ENCODE measurements at regions not wholly inside any gene's neighbourhood (a gene's known extent, or its start where the extent isn't known, plus 50 kb on each side); places are given as distances from the start of the nearest gene placed in this dataset.

DNA sequence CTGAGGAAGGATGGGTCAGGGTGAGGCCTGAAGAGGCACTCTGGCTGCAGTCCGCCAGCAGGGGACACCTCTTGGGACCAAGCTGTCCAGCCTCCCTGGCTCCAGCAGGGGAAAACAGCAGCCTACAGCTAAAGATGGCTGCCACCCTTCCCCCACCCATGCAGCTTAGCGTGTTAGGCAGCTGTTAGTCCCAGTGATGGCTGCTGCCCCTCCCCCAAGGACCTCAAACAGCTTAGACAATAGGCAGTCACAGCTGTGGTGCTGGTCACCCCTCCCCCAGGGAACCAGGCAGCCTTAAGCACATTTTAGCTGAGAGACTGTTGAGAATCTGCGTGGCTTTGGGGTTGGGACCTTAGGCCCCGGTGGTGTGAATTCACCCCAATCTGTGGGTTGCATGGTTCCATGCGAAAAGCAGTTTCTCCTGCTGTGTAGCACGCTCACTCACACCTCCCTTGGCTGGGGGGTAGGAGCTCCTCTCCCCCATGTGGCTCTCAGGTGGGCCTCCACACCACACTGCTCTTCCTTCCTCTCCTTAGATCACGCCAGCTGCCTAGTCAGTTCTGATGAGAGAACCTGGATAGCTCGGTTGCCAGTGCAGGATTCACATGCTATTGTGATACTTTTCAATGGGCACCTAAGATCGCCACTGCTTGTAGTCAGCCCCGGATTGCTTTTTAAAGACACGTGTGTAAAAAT, 140.5 kb upstream of the CADPS start (continued):
- TF ChIP-seq PRDM15 (CRISPR knock-in tag; IDR thresholded peaks at IDR 0.05): no peak
- TF ChIP-seq ATF6 (CRISPR knock-in tag; IDR thresholded peaks at IDR 0.05): no peak
- TF ChIP-seq, protein P1, sequence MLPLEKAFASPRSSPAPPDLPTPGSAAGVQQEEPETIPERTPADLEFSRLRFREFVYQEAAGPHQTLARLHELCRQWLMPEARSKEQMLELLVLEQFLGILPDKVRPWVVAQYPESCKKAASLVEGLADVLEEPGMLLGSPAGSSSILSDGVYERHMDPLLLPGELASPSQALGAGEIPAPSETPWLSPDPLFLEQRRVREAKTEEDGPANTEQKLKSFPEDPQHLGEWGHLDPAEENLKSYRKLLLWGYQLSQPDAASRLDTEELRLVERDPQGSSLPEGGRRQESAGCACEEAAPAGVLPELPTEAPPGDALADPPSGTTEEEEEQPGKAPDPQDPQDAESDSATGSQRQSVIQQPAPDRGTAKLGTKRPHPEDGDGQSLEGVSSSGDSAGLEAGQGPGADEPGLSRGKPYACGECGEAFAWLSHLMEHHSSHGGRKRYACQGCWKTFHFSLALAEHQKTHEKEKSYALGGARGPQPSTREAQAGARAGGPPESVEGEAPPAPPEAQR (CRISPR knock-in tag; IDR thresholded peaks at IDR 0.05): no peak
- TF ChIP-seq, protein P2, sequence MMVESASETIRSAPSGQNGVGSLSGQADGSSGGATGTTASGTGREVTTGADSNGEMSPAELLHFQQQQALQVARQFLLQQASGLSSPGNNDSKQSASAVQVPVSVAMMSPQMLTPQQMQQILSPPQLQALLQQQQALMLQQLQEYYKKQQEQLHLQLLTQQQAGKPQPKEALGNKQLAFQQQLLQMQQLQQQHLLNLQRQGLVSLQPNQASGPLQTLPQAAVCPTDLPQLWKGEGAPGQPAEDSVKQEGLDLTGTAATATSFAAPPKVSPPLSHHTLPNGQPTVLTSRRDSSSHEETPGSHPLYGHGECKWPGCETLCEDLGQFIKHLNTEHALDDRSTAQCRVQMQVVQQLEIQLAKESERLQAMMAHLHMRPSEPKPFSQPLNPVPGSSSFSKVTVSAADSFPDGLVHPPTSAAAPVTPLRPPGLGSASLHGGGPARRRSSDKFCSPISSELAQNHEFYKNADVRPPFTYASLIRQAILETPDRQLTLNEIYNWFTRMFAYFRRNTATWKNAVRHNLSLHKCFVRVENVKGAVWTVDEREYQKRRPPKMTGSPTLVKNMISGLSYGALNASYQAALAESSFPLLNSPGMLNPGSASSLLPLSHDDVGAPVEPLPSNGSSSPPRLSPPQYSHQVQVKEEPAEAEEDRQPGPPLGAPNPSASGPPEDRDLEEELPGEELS (CRISPR knock-in tag; IDR thresholded peaks at IDR 0.05): 0 out of 2 replicates have a peak, but pooled peaks have one; percentile 24
- no peak for TF ChIP-seq ZMAT4 (CRISPR knock-in tag; IDR thresholded peaks at IDR 0.05)
- no peak for TF ChIP-seq ZNF317 (CRISPR knock-in tag; IDR thresholded peaks at IDR 0.05; ENCODE audit: borderline replicate concordance, low read depth)
- TF ChIP-seq ZNF232 (CRISPR knock-in tag; IDR thresholded peaks at IDR 0.05): no peak
- TF ChIP-seq ZNF425 (CRISPR knock-in tag; conservative IDR thresholded peaks at IDR 0.05): no peak
- TF ChIP-seq SMAD3 (CRISPR knock-in tag; IDR thresholded peaks at IDR 0.05; ENCODE audit: borderline replicate concordance): 0 out of 2 replicates have a peak, but pooled peaks have one; percentile 17
- no peak for TF ChIP-seq E2F5 (CRISPR knock-in tag; IDR thresholded peaks at IDR 0.05)
- TF ChIP-seq FOXK1 (CRISPR knock-in tag; IDR thresholded peaks at IDR 0.05): peak; percentile 59; the same call in 1 of the 2 replicates
- no peak for TF ChIP-seq JUN (CRISPR knock-in tag; IDR thresholded peaks at IDR 0.05)
- TF ChIP-seq, protein P3, sequence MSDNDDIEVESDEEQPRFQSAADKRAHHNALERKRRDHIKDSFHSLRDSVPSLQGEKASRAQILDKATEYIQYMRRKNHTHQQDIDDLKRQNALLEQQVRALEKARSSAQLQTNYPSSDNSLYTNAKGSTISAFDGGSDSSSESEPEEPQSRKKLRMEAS (CRISPR knock-in tag; IDR thresholded peaks at IDR 0.05): peak; percentile 80
- TF ChIP-seq NFE2L1 (CRISPR knock-in tag; IDR thresholded peaks at IDR 0.05): peak; percentile 40; the same call in 1 of the 2 replicates
- no peak for TF ChIP-seq IRF2 (CRISPR knock-in tag; IDR thresholded peaks at IDR 0.05; ENCODE audit: borderline replicate concordance, low read depth)
- TF ChIP-seq, protein P4, sequence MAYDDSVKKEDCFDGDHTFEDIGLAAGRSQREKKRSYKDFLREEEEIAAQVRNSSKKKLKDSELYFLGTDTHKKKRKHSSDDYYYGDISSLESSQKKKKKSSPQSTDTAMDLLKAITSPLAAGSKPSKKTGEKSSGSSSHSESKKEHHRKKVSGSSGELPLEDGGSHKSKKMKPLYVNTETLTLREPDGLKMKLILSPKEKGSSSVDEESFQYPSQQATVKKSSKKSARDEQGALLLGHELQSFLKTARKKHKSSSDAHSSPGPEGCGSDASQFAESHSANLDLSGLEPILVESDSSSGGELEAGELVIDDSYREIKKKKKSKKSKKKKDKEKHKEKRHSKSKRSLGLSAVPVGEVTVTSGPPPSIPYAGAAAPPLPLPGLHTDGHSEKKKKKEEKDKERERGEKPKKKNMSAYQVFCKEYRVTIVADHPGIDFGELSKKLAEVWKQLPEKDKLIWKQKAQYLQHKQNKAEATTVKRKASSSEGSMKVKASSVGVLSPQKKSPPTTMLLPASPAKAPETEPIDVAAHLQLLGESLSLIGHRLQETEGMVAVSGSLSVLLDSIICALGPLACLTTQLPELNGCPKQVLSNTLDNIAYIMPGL (CRISPR knock-in tag; IDR thresholded peaks at IDR 0.05): no peak
- TF ChIP-seq ZNF512 (CRISPR knock-in tag; IDR thresholded peaks at IDR 0.05; ENCODE audit: borderline replicate concordance): no peak
- no peak for TF ChIP-seq ELF4 (CRISPR knock-in tag; IDR thresholded peaks at IDR 0.05; ENCODE audit: low read depth)
- TF ChIP-seq SMAD4 (CRISPR knock-in tag; IDR thresholded peaks at IDR 0.05): no peak
- TF ChIP-seq TP53 (CRISPR knock-in tag; IDR thresholded peaks at IDR 0.05): peak; percentile 43; the same call in 1 of the 2 replicates
